ENCODE measurements at regions not wholly inside any gene's neighbourhood (a gene's known extent, or its start where the extent isn't known, plus 50 kb on each side); places are given as distances from the start of the nearest gene placed in this dataset.
"Not testable (repeated sequence)": the region's sequence is repeated elsewhere in the genome, so short reads cannot be mapped to it uniquely, and the experiment has no call there.

DNA sequence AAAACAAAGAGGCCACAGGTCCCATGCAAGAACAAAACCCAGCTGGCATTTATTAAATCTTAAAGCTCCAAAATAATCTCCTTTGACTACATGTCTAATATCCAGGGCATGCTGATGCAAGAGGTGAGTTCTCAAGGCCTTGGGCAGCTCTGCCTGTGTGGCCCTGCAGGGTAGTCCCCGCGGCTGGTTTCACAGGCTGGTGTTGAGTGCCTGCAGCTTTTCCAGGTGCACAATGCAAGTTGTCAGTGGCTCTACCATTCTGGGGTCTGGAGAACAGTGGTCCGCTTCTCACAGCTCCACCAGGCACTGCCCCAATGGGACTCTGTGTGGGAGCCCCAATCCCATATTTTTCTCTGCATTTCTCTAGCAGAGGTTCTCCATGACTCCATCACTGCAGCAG is 54.4 kb upstream of the HCN1 start:
- Histone ChIP-seq H3K4me1 (ENCODE audit: insufficient read depth, insufficient read length) (no peaks in the 10 kb centered on the region), H3K9me3 (ENCODE audit: insufficient read depth, low read length) (peaks cover 4% of the 10 kb centered on the region; the same call in 1 of the 2 replicates), H3K27me3 (ENCODE audit: insufficient read depth, insufficient read length) (no peaks in the 10 kb centered on the region), H3K4me3 (ENCODE audit: insufficient read length, low read depth) (no peak overlapping the region), H3K9ac (ENCODE audit: insufficient read length, low read depth) (no peak overlapping the region), H3K36me3 (ENCODE audit: insufficient read depth, insufficient read length, low read length) (no peaks in the 10 kb centered on the region)
- TF ChIP-seq ZNF274 (IDR thresholded peaks at IDR 0.05; ENCODE audit: low read depth, low read length), result no peak
- TF ChIP-seq SUZ12 (IDR thresholded peaks at IDR 0.05; ENCODE audit: extremely low read depth, insufficient read depth, insufficient read length), result no peak
- no peak for TF ChIP-seq YY1 (IDR thresholded peaks at IDR 0.05; ENCODE audit: insufficient read depth, insufficient read length)
- no peak for DNase-seq (ENCODE audit: low read depth, low spot score)

DNA sequence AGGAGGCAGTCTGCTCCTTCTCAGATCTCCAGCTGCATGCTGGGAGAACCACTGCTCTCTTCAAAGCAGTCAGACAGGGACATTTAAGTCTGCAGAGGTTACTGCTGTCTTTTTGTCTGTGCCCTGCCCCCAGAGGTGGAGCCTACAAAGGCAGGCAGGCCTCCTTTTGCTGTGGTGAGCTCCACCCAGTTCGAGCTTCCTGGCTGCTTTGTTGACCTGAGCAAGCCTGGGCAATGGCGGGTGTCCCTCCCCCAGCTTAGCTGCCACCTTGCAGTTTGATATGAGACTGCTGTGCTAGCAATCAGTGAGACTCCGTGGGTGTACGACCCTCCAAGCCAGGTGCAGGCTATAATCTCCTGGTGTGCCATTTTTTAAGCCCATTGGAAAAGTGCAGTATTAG is 52.3 kb upstream of the HCN1 start:
- not testable (repeated sequence) for H3K27me3 ChIP-seq (ENCODE audit: insufficient read depth, insufficient read length); H3K9ac ChIP-seq (ENCODE audit: insufficient read length, low read depth); H3K9me3 ChIP-seq (ENCODE audit: insufficient read depth, low read length); DNase-seq (ENCODE audit: low read depth, low spot score); H3K4me3 ChIP-seq (ENCODE audit: insufficient read length, low read depth); H3K4me1 ChIP-seq (ENCODE audit: insufficient read depth, insufficient read length); H3K36me3 ChIP-seq (ENCODE audit: insufficient read depth, insufficient read length, low read length)

All from NT2/D1 (cell line).